HCT116 (cell line): ENCODE measurements at regions not wholly inside any gene's neighbourhood (a gene's known extent, or its start where the extent isn't known, plus 50 kb on each side); places are given as distances from the start of the nearest gene placed in this dataset.

ENCODE experiments used
- ATAC-seq: fragments of 200-7000 bp; cut with Tn5 transposase; 2 replicates; pipeline ENCODE4 v1.9.1; 2020; ENCODE audit warnings: mild to moderate bottlenecking, moderate library complexity
- BruUV-seq: library from RNA; stranded (reverse); fragments of 400-500 nt; replicated peaks from 2 replicates; lab custom pipeline; 2021; lab: Mats Ljungman, UMichigan
- CTCF ChIA-PET: fragments of 300-600 bp; sonication (Branson Sonifier 250); formaldehyde crosslinking; loops from one replicate; lab custom pipeline; 2021; ENCODE audit warnings: antibody characterized with exemption; lab: Charles Lee
- POLR2A ChIA-PET: fragments of 300-600, 350-600 bp; sonication (Branson Sonifier 250); formaldehyde crosslinking; loops from one replicate; lab custom pipeline; 2021; ENCODE audit warnings: antibody characterized with exemption; lab: Charles Lee
- RAD21 ChIA-PET, 2 experiments: fragments of 300-600 bp; sonication (Branson Sonifier 250); formaldehyde crosslinking; loops; one replicate each; lab custom pipeline; 2023; ENCODE audit warnings: low total read pairs in 2 of 2; ENCODE audit not compliant: uncharacterized antibody in 2 of 2, unreplicated experiment in 2 of 2, low non-redundant PET in 1 of 2; lab: Charles Lee
- DNase-seq: peaks from one replicate; pipeline ENCODE4 v3.0.0-alpha.2; 2010; ENCODE audit warnings: low read depth, low spot score
- H2AFZ ChIP-seq: fragments of 200-600 bp; shearing (Covaris generic), sonication (generic); 2 replicates; pipeline ENCODE4 v1.6.1; 2017; ENCODE audit warnings: low read depth, mixed run types, mixed read lengths, antibody characterized with exemption, low read length; ENCODE audit not compliant: poor library complexity, severe bottlenecking
- H3K27ac ChIP-seq: 2 replicates; pipeline ENCODE4 v1.5.1; 2012; ENCODE audit warnings: low read depth, low read length
- H3K27me3 ChIP-seq: fragments of 200-600 bp; sonication (generic); 2 replicates; pipeline ENCODE4 v1.6.1; 2016; ENCODE audit warnings: mixed run types, low read length, mixed read lengths; ENCODE audit not compliant: insufficient read depth
- H3K36me3 ChIP-seq, 2 experiments: fragments of 200-500 bp in 1 of 2; fragments of 200-600 bp in 1 of 2; sonication (Bioruptor generic) in 1 of 2; sonication (generic) in 1 of 2; 2 replicates each; pipeline versions ENCODE4 v1.5.1 to v1.6.1; 2014 to 2016; ENCODE audit warnings: low read length in 2 of 2, inconsistent platforms in 1 of 2, mixed read lengths in 1 of 2, mixed run types in 1 of 2; ENCODE audit not compliant: insufficient read depth in 2 of 2, control insufficient read depth in 1 of 2
- H3K4me1 ChIP-seq, 2 experiments: fragments of 200-600 bp in 1 of 2; sonication (generic) in 1 of 2; 2 replicates each; pipeline versions ENCODE4 v1.5.1 to v1.6.1; 2012 to 2017; ENCODE audit warnings: low read length in 2 of 2, inconsistent platforms in 1 of 2, mild to moderate bottlenecking in 1 of 2, mixed read lengths in 1 of 2, mixed run types in 1 of 2, moderate library complexity in 1 of 2; ENCODE audit not compliant: insufficient read depth in 2 of 2, control insufficient read depth in 1 of 2
- H3K4me2 ChIP-seq: fragments of 200-600 bp; sonication (generic); 2 replicates; pipeline ENCODE4 v1.6.1; 2017; ENCODE audit warnings: mixed run types, low read length, mixed read lengths
- H3K4me3 ChIP-seq, 2 experiments: fragments of 200-600 bp in 1 of 2; sonication (generic) in 1 of 2; replicated peaks in 1 of 2; 2 replicates each; pipeline ENCODE4 v1.5.1; 2011 to 2016; ENCODE audit warnings: low read length in 2 of 2, control low read depth in 1 of 2, low read depth in 1 of 2, mild to moderate bottlenecking in 1 of 2, mixed read lengths in 1 of 2, mixed run types in 1 of 2
- H3K79me2 ChIP-seq: fragments of 200-600 bp; sonication (generic); 2 replicates; pipeline ENCODE4 v1.6.1; 2017; ENCODE audit warnings: mild to moderate bottlenecking, mixed run types, low read length, moderate library complexity, mixed read lengths; ENCODE audit not compliant: insufficient read depth
- H3K9ac ChIP-seq: fragments of 200-600 bp; sonication (generic); 2 replicates; pipeline ENCODE4 v1.6.1; 2016; ENCODE audit warnings: low read length, mixed read lengths
- H3K9me2 ChIP-seq: fragments of 200-600 bp; sonication (generic), shearing (Covaris generic); 2 replicates; pipeline ENCODE4 v1.6.1; 2017; ENCODE audit warnings: mixed run types, mild to moderate bottlenecking, moderate library complexity; ENCODE audit not compliant: insufficient read depth
- H3K9me3 ChIP-seq, 2 experiments: fragments of 200-500 bp in 1 of 2; fragments of 200-600 bp in 1 of 2; sonication (Bioruptor generic) in 1 of 2; sonication (generic) in 1 of 2; 2 replicates each; pipeline ENCODE4 v1.6.1; 2014 to 2017; ENCODE audit warnings: low read length in 2 of 2, mixed read lengths in 2 of 2, inconsistent platforms in 1 of 2, low read depth in 1 of 2, mild to moderate bottlenecking in 1 of 2, mixed run types in 1 of 2, moderate library complexity in 1 of 2; ENCODE audit not compliant: control insufficient read depth in 1 of 2, insufficient read depth in 1 of 2
- H4K20me1 ChIP-seq: fragments of 200-600 bp; sonication (generic), shearing (Covaris generic); 2 replicates; pipeline ENCODE4 v1.6.1; 2017; ENCODE audit warnings: mixed run types, mild to moderate bottlenecking, moderate library complexity; ENCODE audit not compliant: insufficient read depth
- CBX3 ChIP-seq: IDR thresholded peaks from 2 replicates; pipeline ENCODE4 v1.6.1; 2012; ENCODE audit warnings: low read depth
- CEBPB ChIP-seq: IDR thresholded peaks from 2 replicates; pipeline ENCODE4 v1.6.1; 2012; ENCODE audit warnings: low read depth
- ELF1 ChIP-seq: IDR thresholded peaks from 2 replicates; pipeline ENCODE4 v1.6.1; 2012; ENCODE audit warnings: low read depth, borderline replicate concordance
- EZH2 ChIP-seq: fragments of 200-600 bp; sonication (generic); IDR thresholded peaks from 2 replicates; pipeline ENCODE4 v1.6.1; 2017; ENCODE audit warnings: antibody characterized with exemption, mixed run types
- FOSL1 ChIP-seq: IDR thresholded peaks from 2 replicates; pipeline ENCODE4 v1.6.1; 2012; ENCODE audit warnings: low read depth
- JUND ChIP-seq: IDR thresholded peaks from 2 replicates; pipeline ENCODE4 v1.6.1; 2012
- POLR2AphosphoS5 ChIP-seq: IDR thresholded peaks from 2 replicates; pipeline ENCODE4 v1.6.1; 2011; ENCODE audit warnings: mild to moderate bottlenecking, low read depth, low read length, moderate library complexity
- SIN3A ChIP-seq: IDR thresholded peaks from 2 replicates; pipeline ENCODE4 v1.6.1; 2012; ENCODE audit warnings: low read depth
- SP1 ChIP-seq: IDR thresholded peaks from 2 replicates; pipeline ENCODE4 v1.6.1; 2012; ENCODE audit warnings: low read depth
- SRF ChIP-seq: IDR thresholded peaks from 2 replicates; pipeline ENCODE4 v1.6.1; 2012; ENCODE audit warnings: low read depth
- TCF7L2 ChIP-seq: IDR thresholded peaks from 2 replicates; pipeline ENCODE4 v1.7.0; 2011; ENCODE audit warnings: borderline replicate concordance, inconsistent platforms; ENCODE audit not compliant: insufficient read depth, insufficient read length; ENCODE audit errors: extremely low read depth
- YY1 ChIP-seq: IDR thresholded peaks from 2 replicates; pipeline ENCODE4 v1.6.1; 2011; ENCODE audit warnings: low read length, low read depth, moderate library complexity, mild to moderate bottlenecking; ENCODE audit not compliant: insufficient replicate concordance; ENCODE audit errors: extremely low read depth
- ZNF274 ChIP-seq: fragments of 200-500 bp; sonication (Bioruptor generic); IDR thresholded peaks from 2 replicates; pipeline ENCODE4 v1.6.1; 2014; ENCODE audit warnings: mild to moderate bottlenecking, low read depth, low read length, inconsistent platforms
- intact Hi-C: fragments of 100-400 bp; cut with micrococcal nuclease; formaldehyde crosslinking; loops from 2 replicates; pipeline ENCODE4 v1.10.0; 2022
- TF ChIP-seq, protein P1 (sequence below): IDR thresholded peaks from 2 replicates; pipeline ENCODE4 v1.6.1; 2012
- TF ChIP-seq, protein P2 (sequence below): IDR thresholded peaks from 2 replicates; pipeline ENCODE4 v1.6.1; 2012

DNA sequence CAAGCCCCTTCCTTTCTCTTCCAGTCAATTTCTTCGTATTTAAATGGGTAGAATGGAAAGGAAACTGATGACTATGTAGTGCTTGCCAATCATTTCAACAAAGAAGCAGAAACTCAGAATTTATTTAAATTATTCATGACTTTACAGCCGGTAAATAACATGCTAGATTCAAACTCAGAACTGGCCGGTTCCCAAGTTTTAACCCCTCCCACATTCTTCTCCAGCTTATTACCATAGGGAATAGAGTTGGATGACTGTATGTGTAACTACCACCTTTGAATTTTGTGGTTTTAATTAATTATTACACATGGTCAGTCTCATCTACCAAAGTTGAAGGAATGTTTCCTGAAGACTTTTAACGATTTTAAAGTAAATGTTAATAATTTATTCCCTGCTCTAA lies 819.3 kb upstream of the LRATD1 start (continued):
- TF ChIP-seq ZNF274: no peak
- no peak for TF ChIP-seq POLR2AphosphoS5
- no peak for TF ChIP-seq ELF1
- no peak for TF ChIP-seq EZH2
- no peak for TF ChIP-seq YY1
- TF ChIP-seq CBX3: no peak
- TF ChIP-seq JUND: no peak
- TF ChIP-seq SIN3A: no peak
- TF ChIP-seq, protein P1, sequence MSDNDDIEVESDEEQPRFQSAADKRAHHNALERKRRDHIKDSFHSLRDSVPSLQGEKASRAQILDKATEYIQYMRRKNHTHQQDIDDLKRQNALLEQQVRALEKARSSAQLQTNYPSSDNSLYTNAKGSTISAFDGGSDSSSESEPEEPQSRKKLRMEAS: no peak

DNA sequence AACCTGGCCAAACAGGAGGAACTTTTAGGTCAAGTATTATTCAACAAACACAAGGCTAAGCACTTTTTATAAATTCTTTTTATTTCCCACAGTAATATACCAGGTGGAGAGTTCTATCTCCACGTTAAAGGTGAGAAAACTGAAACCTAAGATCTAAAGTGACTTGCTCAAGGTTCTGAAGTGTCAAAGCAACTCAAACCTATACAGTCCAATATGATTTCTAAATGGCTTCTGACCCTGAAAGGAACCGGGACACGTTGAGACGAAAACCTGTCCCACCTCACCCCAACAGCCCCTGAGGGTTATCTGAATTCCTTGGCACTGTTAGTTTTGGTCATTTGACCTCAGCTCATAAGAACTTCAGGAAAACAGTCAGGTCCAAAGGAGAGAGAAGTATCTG lies 814.5 kb upstream of the LRATD1 start:
- TF ChIP-seq TCF7L2 (no peak), SIN3A (no peak), POLR2AphosphoS5 (no peak), SP1 (no peak), SRF (no peak), CEBPB (no peak), FOSL1 (no peak), EZH2 (no peak), YY1 (no peak)
- TF ChIP-seq, protein P2, sequence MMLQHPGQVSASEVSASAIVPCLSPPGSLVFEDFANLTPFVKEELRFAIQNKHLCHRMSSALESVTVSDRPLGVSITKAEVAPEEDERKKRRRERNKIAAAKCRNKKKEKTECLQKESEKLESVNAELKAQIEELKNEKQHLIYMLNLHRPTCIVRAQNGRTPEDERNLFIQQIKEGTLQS: no peak
- TF ChIP-seq, protein P1: no peak
- H3K27ac ChIP-seq: no peak overlapping the region
- no peaks in the 10 kb centered on the region for H3K36me3 ChIP-seq
- peaks cover 3 to 29% of the 10 kb centered on the region in 2 experiments; a peak in 2 of 4 replicates for H3K9me3 ChIP-seq
- intact Hi-C loops: no loop called here
- H3K4me1 ChIP-seq: no peaks in the 10 kb centered on the region
- no peak overlapping the region for H3K4me2 ChIP-seq
- no peaks in the 10 kb centered on the region for H3K9me2 ChIP-seq
- POLR2A ChIA-PET: no interaction called here
- RAD21 ChIA-PET: no interaction called here
- no peaks in the 10 kb centered on the region for H4K20me1 ChIP-seq
- no peaks in the 10 kb centered on the region for H3K79me2 ChIP-seq
- CTCF ChIA-PET: no interaction called here
- no peaks in the 10 kb centered on the region for H3K27me3 ChIP-seq
- no peak overlapping the region for H3K4me3 ChIP-seq
- BruUV-seq: no TSS peak
- no peak for ATAC-seq
- no peak overlapping the region for H3K9ac ChIP-seq
- DNase-seq: no peak
- no peak overlapping the region for H2AFZ ChIP-seq
